HepG2 (cell line): ENCODE measurements at regions not wholly inside any gene's neighbourhood (a gene's known extent, or its start where the extent isn't known, plus 50 kb on each side); places are given as distances from the start of the nearest gene placed in this dataset.

Experiments
- EP300 ChIP-seq, 3 experiments: sonication (generic) in 1 of 3; formaldehyde crosslinking in 1 of 3; IDR thresholded peaks; 2 replicates each; pipeline versions ENCODE4 v1.5.1 to v1.6.1; 2011 to 2020; ENCODE audit warnings: low read depth in 2 of 3, low read length in 2 of 3, borderline replicate concordance in 1 of 3, improper control_type of control experiment in 1 of 3, mild to moderate bottlenecking in 1 of 3, missing genetic modification reagents in 1 of 3, moderate library complexity in 1 of 3
- HNRNPUL1 ChIP-seq: fragments of 200-400 bp; formaldehyde crosslinking; IDR thresholded peaks from 2 replicates; pipeline ENCODE4 v1.6.1; 2017; ENCODE audit warnings: low read depth, mild to moderate bottlenecking, low read length, moderate library complexity
- KDM1A ChIP-seq: IDR thresholded peaks from 2 replicates; pipeline ENCODE4 v1.6.1; 2016; ENCODE audit warnings: missing compliant biosample characterization
- KLF6 ChIP-seq: IDR thresholded peaks from 2 replicates; pipeline ENCODE4 v1.8.0; 2016; ENCODE audit warnings: missing biosample characterization, missing genetic modification reagents
- MAFF ChIP-seq: IDR thresholded peaks from 2 replicates; pipeline ENCODE4 v1.6.1; 2011; ENCODE audit warnings: low read depth, low read length, improper control_type of control experiment
- POLR2A ChIP-seq, 2 experiments: IDR thresholded peaks; 2 replicates each; pipeline ENCODE4 v1.6.1; 2011; ENCODE audit warnings: low read depth in 2 of 2, low read length in 2 of 2, mild to moderate bottlenecking in 1 of 2, moderate library complexity in 1 of 2; ENCODE audit not compliant: insufficient read depth in 1 of 2
- RFX1 ChIP-seq: fragments of 450-650 bp; IDR thresholded peaks from 2 replicates; pipeline ENCODE4 v1.6.1; 2017
- RFX5 ChIP-seq: IDR thresholded peaks from 2 replicates; pipeline ENCODE4 v1.6.1; 2011; ENCODE audit warnings: low read depth, low read length, improper control_type of control experiment
- SP1 ChIP-seq, 2 experiments: fragments of 450-650 bp in 1 of 2; sonication (generic) in 1 of 2; formaldehyde crosslinking in 1 of 2; IDR thresholded peaks; 2 replicates each; pipeline versions ENCODE4 v1.4.0 to v1.6.1; 2016 to 2020; ENCODE audit warnings: missing genetic modification reagents in 1 of 2
- SP140L ChIP-seq: sonication (generic); formaldehyde crosslinking; IDR thresholded peaks from 2 replicates; pipeline ENCODE4 v1.4.0; 2020; ENCODE audit warnings: missing genetic modification reagents, borderline replicate concordance
- ZZZ3 ChIP-seq: sonication (generic); formaldehyde crosslinking; IDR thresholded peaks from 2 replicates; pipeline ENCODE4 v1.4.0; 2020; ENCODE audit warnings: missing genetic modification reagents, mild to moderate bottlenecking, borderline replicate concordance
- TF ChIP-seq, protein P1 (sequence below): sonication (generic); formaldehyde crosslinking; IDR thresholded peaks from 2 replicates; pipeline ENCODE4 v1.5.0; 2020; ENCODE audit warnings: mild to moderate bottlenecking, missing genetic modification reagents, moderate library complexity
- TF ChIP-seq, protein P2 (sequence below): sonication (generic); formaldehyde crosslinking; IDR thresholded peaks from 2 replicates; pipeline ENCODE4 v1.4.0; 2020; ENCODE audit warnings: low read depth, mild to moderate bottlenecking, missing genetic modification reagents

GRCh38 chr11:92152245-92152644 lies 72.4 kb upstream of the FAT3 start:
- TF ChIP-seq HNRNPUL1 (no peak), SP1 (IDR thresholded peaks at IDR 0.05) (no peak), SP1 (CRISPR knock-in tag; IDR thresholded peaks at IDR 0.05) (no peak), POLR2A (IDR thresholded peaks at IDR 0.05; ENCODE audit: insufficient read depth in 1 of 2, low read depth in 2 of 2, low read length in 2 of 2) (no peak), SP140L (CRISPR knock-in tag) (no peak), RFX5 (no peak), KDM1A (CRISPR knock-in tag) (no peak), MAFF (no peak), ZZZ3 (no peak), KLF6 (CRISPR knock-in tag) (no peak), EP300 (IDR thresholded peaks at IDR 0.05; ENCODE audit: low read depth in 2 of 2, low read length in 2 of 2) (no peak), EP300 (CRISPR knock-in tag; IDR thresholded peaks at IDR 0.05; ENCODE audit: borderline replicate concordance) (no peak), RFX1 (no peak)
- TF ChIP-seq, protein P1, sequence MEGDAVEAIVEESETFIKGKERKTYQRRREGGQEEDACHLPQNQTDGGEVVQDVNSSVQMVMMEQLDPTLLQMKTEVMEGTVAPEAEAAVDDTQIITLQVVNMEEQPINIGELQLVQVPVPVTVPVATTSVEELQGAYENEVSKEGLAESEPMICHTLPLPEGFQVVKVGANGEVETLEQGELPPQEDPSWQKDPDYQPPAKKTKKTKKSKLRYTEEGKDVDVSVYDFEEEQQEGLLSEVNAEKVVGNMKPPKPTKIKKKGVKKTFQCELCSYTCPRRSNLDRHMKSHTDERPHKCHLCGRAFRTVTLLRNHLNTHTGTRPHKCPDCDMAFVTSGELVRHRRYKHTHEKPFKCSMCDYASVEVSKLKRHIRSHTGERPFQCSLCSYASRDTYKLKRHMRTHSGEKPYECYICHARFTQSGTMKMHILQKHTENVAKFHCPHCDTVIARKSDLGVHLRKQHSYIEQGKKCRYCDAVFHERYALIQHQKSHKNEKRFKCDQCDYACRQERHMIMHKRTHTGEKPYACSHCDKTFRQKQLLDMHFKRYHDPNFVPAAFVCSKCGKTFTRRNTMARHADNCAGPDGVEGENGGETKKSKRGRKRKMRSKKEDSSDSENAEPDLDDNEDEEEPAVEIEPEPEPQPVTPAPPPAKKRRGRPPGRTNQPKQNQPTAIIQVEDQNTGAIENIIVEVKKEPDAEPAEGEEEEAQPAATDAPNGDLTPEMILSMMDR = peak; percentile 42
- TF ChIP-seq, protein P2, sequence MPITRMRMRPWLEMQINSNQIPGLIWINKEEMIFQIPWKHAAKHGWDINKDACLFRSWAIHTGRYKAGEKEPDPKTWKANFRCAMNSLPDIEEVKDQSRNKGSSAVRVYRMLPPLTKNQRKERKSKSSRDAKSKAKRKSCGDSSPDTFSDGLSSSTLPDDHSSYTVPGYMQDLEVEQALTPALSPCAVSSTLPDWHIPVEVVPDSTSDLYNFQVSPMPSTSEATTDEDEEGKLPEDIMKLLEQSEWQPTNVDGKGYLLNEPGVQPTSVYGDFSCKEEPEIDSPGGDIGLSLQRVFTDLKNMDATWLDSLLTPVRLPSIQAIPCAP (CRISPR knock-in tag) = no peak
